Fibroblast of lung (primary cell): ENCODE measurements at regions not wholly inside any gene's neighbourhood (a gene's known extent, or its start where the extent isn't known, plus 50 kb on each side); places are given as distances from the start of the nearest gene placed in this dataset.

ENCODE experiments used
- CTCF ChIP-seq, 2 donors: IDR thresholded peaks in 1 of 2; conservative IDR thresholded peaks in 1 of 2; 1 replicate in 1 of 2; 2 replicates in 1 of 2; pipeline ENCODE4 v1.5.1; 2011 to 2012; ENCODE audit warnings: low read length in 2 of 2, control low read depth in 1 of 2, inconsistent platforms in 1 of 2, low read depth in 1 of 2, mild to moderate bottlenecking in 1 of 2
- EZH2 ChIP-seq: IDR thresholded peaks from 2 replicates; pipeline ENCODE4 v1.5.1; 2012; ENCODE audit warnings: low read length, control low read depth, mild to moderate bottlenecking; ENCODE audit errors: missing control alignments

DNA sequence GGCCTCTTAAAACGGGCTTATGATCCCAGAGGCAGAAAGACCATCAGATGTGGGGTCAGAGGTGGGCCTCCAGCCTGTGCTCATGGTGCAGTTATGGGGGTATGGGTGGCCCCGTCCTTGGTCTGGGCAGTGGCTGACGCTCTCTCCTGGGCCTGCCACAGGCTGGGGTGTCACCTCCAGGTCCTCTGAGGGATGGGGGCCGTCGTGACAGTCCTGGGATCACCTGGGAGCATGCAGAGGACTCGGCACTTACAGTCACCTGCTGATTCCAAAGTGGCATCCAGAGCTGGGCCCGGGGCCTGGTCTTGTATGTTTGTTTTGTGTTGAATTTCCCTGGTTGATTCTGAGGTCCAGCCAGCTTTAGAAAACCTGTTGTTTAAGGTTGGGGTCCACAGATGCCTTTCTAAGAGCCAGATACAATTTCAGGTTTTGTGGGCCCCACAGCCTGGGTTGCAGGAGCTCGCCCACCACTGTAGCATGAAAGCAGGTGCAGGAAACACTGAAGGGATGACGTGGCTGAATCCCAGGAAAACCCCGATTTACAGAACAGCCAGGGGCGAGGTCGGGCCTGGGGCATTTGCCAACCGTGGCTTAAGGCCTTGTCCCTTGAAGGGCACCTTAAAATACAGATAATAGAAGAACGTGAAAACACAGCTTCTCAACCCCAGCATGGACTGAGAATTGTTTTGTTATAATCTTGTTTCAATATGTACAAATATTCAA, 170.7 kb upstream of the PPP2R2D start:
- no peak for TF ChIP-seq CTCF (conservative IDR thresholded peaks at IDR 0.05 in 1 of 2, IDR thresholded peaks at IDR 0.05 in 1 of 2; ENCODE audit: low read depth in 1 of 2, low read length in 2 of 2)
- TF ChIP-seq EZH2 = no peak
